ENCODE measurements at regions not wholly inside any gene's neighbourhood (a gene's known extent, or its start where the extent isn't known, plus 50 kb on each side); places are given as distances from the start of the nearest gene placed in this dataset.

- TF ChIP-seq, protein P1, sequence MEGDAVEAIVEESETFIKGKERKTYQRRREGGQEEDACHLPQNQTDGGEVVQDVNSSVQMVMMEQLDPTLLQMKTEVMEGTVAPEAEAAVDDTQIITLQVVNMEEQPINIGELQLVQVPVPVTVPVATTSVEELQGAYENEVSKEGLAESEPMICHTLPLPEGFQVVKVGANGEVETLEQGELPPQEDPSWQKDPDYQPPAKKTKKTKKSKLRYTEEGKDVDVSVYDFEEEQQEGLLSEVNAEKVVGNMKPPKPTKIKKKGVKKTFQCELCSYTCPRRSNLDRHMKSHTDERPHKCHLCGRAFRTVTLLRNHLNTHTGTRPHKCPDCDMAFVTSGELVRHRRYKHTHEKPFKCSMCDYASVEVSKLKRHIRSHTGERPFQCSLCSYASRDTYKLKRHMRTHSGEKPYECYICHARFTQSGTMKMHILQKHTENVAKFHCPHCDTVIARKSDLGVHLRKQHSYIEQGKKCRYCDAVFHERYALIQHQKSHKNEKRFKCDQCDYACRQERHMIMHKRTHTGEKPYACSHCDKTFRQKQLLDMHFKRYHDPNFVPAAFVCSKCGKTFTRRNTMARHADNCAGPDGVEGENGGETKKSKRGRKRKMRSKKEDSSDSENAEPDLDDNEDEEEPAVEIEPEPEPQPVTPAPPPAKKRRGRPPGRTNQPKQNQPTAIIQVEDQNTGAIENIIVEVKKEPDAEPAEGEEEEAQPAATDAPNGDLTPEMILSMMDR (IDR thresholded peaks at IDR 0.05; ENCODE audit: low read depth, low read length): no peak
These were observed 55.9 kb upstream of the CLMN start for GRCh38 chr14:95375539-95376109.

DNA sequence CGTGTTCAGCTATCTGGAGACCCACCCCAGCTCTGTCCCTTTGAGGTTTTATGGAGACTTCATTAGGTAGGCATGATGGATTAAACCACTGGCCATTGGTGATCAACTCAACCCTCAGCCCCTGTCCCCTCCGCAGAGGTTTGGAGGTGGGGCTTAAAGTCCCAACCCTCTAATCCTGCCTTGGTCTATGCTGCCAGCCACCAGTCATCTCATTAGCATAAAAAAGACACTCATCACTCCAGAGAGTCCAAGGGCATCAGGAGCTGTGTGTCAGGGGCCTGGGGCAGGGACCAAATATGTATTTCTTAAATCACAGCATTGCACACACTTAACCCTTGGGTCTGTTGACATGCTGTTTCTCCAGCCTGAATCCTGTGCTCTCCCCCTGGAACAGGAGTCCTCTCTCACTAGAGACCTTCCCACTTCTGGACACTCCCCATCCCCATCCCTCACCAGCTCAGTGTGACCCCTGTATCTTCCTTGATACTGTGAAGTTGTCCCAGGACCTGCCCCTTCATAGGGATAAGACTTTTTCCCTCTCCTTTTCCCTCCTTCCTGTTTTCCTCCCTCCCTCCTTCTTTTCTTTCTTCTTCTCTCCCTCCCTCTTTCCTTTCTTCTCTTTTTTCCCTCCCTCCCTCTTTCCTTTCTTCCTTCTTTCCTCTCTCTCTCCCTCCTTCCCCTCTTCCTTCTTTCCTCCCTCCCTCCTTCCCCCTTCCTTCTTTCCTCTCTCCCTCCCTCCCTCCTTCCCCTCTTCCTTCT, 54.7 kb upstream of the CLMN start:
- H3K4me3 ChIP-seq: no peak overlapping the region
- no peaks in the 10 kb centered on the region for H3K36me3 ChIP-seq
- H3K27ac ChIP-seq: no peak overlapping the region
- H3K27me3 ChIP-seq: peaks cover 15% of the 10 kb centered on the region
- no peak for DNase-seq (ENCODE audit: low read depth in 1 of 2, low spot score in 1 of 2)
- TF ChIP-seq, protein P1 (IDR thresholded peaks at IDR 0.05; ENCODE audit: low read depth, low read length): no peak
- H3K4me1 ChIP-seq (ENCODE audit: low read depth): no peaks in the 10 kb centered on the region
- H3K9me3 ChIP-seq (ENCODE audit: low read depth): no peaks in the 10 kb centered on the region

More at GRCh38 chr14:95375539-95376109, 55.9 kb upstream of the CLMN start:
- no peaks in the 10 kb centered on the region for H3K4me1 ChIP-seq (ENCODE audit: low read depth)
- H3K27me3 ChIP-seq: peaks cover 15% of the 10 kb centered on the region
- no peaks in the 10 kb centered on the region for H3K36me3 ChIP-seq
- H3K27ac ChIP-seq: no peak overlapping the region
- H3K9me3 ChIP-seq (ENCODE audit: low read depth): no peaks in the 10 kb centered on the region
- no peak overlapping the region for H3K4me3 ChIP-seq
- no peak for DNase-seq (ENCODE audit: low read depth in 1 of 2, low spot score in 1 of 2)

GRCh38 chr14:95370076-95370475, 50.4 kb upstream of the CLMN start:
- TF ChIP-seq, protein P1 (IDR thresholded peaks at IDR 0.05; ENCODE audit: low read depth, low read length): no peak
- H3K9me3 ChIP-seq (ENCODE audit: low read depth): no peaks in the 10 kb centered on the region
- DNase-seq (ENCODE audit: low read depth in 1 of 2, low spot score in 1 of 2): no peak
- no peak overlapping the region for H3K4me3 ChIP-seq
- no peaks in the 10 kb centered on the region for H3K4me1 ChIP-seq (ENCODE audit: low read depth)
- H3K27ac ChIP-seq: no peak overlapping the region
- H3K27me3 ChIP-seq: peaks cover 11% of the 10 kb centered on the region
- no peaks in the 10 kb centered on the region for H3K36me3 ChIP-seq
